GM21786 (cell line): ENCODE measurements at regions not wholly inside any gene's neighbourhood (a gene's known extent, or its start where the extent isn't known, plus 50 kb on each side); places are given as distances from the start of the nearest gene placed in this dataset.
"Not testable (repeated sequence)": the region's sequence is repeated elsewhere in the genome, so short reads cannot be mapped to it uniquely, and the experiment has no call there.

ENCODE experiments used
- ATAC-seq: cut with Tn5 transposase; IDR thresholded peaks from one replicate; pipeline ENCODE4 v1.9.1; 2021; ENCODE audit not compliant: unreplicated experiment

GRCh38 chr9:63912451-63912850 lies 1372.6 kb downstream of the FOXD4L5 start:
- not testable (repeated sequence) for ATAC-seq

- ATAC-seq = not testable (repeated sequence)
Measured at GRCh38 chr9:63909076-63909475, 1375.9 kb downstream of the FOXD4L5 start.

GRCh38 chr9:63899637-63900190 lies 1385.3 kb downstream of the FOXD4L5 start:
- ATAC-seq = not testable (repeated sequence)

- not testable (repeated sequence) for ATAC-seq
Measured at GRCh38 chr9:63881386-63881785, 1403.6 kb downstream of the FOXD4L5 start.

GRCh38 chr9:63876380-63876779 lies 1408.6 kb downstream of the FOXD4L5 start:
- ATAC-seq = not testable (repeated sequence)

- ATAC-seq = no peak
Measured at GRCh38 chr9:63859475-63860215, 1425.4 kb downstream of the FOXD4L5 start.

- ATAC-seq = not testable (repeated sequence)
Measured at GRCh38 chr9:63859090-63859474, 1425.9 kb downstream of the FOXD4L5 start.

- ATAC-seq = not testable (repeated sequence)
Measured at GRCh38 chr9:63853140-63853751, 1431.8 kb downstream of the FOXD4L5 start.

GRCh38 chr9:63824804-63825203 lies 1460.2 kb downstream of the FOXD4L5 start:
- not testable (repeated sequence) for ATAC-seq

- not testable (repeated sequence) for ATAC-seq
Measured at GRCh38 chr9:63823375-63824201, 1461.4 kb downstream of the FOXD4L5 start.

GRCh38 chr9:63822615-63823374 lies 1462.2 kb downstream of the FOXD4L5 start:
- ATAC-seq = not testable (repeated sequence)

- ATAC-seq = not testable (repeated sequence)
Measured at GRCh38 chr9:63821293-63821692, 1463.7 kb downstream of the FOXD4L5 start.

- not testable (repeated sequence) for ATAC-seq
Measured at GRCh38 chr9:63820882-63821281, 1464.1 kb downstream of the FOXD4L5 start.

- not testable (repeated sequence) for ATAC-seq
Measured at GRCh38 chr9:63820383-63820782, 1464.6 kb downstream of the FOXD4L5 start.

- ATAC-seq = peak; percentile 53
Measured at GRCh38 chr9:63817622-63818518, 1467.1 kb downstream of the FOXD4L5 start.

- peak; percentile 67 for ATAC-seq
Measured at GRCh38 chr9:63816751-63817621, 1468.0 kb downstream of the FOXD4L5 start.

- not testable (repeated sequence) for ATAC-seq
Measured at GRCh38 chr9:63814970-63815669, 1469.9 kb downstream of the FOXD4L5 start.
